Upper lobe of left lung (tissue), 6 donors: ENCODE measurements at regions not wholly inside any gene's neighbourhood (a gene's known extent, or its start where the extent isn't known, plus 50 kb on each side); places are given as distances from the start of the nearest gene placed in this dataset.
A peak's percentile ranks its signal among the peaks of the same experiment; 100 is the strongest.

Experiments used
- ATAC-seq, 2 donors: fragments of 200-7000 bp; cut with Tn5 transposase; one replicate each; pipeline ENCODE4 v1.9.1; 2022; ENCODE audit warnings: mild to moderate bottlenecking in 2 of 2, moderate library complexity in 2 of 2; ENCODE audit not compliant: low FRiP score in 2 of 2
- DNase-seq, 2 donors: peaks; one replicate each; pipeline ENCODE4 v3.0.0-alpha.2; 2019 to 2020
- H3K27ac ChIP-seq, 4 donors: fragments of 200-600 bp; sonication (generic); one replicate each; pipeline ENCODE4 v1.5.1; 2016 to 2019
- H3K27me3 ChIP-seq, 4 donors: fragments of 200-600 bp; sonication (generic); one replicate each; pipeline ENCODE4 v1.5.1; 2017 to 2019
- H3K36me3 ChIP-seq, 4 donors: fragments of 200-600 bp; sonication (generic); one replicate each; pipeline ENCODE4 v1.5.1; 2016 to 2019
- H3K4me1 ChIP-seq, 4 donors: fragments of 200-600 bp; sonication (generic); one replicate each; pipeline ENCODE4 v1.5.1; 2018 to 2019
- H3K4me3 ChIP-seq, 4 donors: fragments of 200-600 bp; sonication (generic); one replicate each; pipeline ENCODE4 v1.5.1; 2017 to 2019; ENCODE audit warnings: mild to moderate bottlenecking in 2 of 4, moderate library complexity in 1 of 4
- H3K9me3 ChIP-seq, 4 donors: fragments of 200-600 bp; sonication (generic); one replicate each; pipeline ENCODE4 v1.5.1; 2018 to 2019
- EP300 ChIP-seq, 4 donors: sonication (generic); formaldehyde crosslinking; IDR thresholded peaks; one replicate each; pipeline ENCODE4 v1.5.1; 2017; ENCODE audit warnings: antibody characterized with exemption in 4 of 4, control low read depth in 2 of 4
- POLR2A ChIP-seq, 4 donors: fragments of 450-650 bp; IDR thresholded peaks; one replicate each; pipeline ENCODE4 v1.5.1; 2016 to 2017; ENCODE audit warnings: antibody characterized with exemption in 4 of 4, mild to moderate bottlenecking in 2 of 4
- POLR2AphosphoS5 ChIP-seq, 2 donors: sonication (generic); formaldehyde crosslinking; IDR thresholded peaks; one replicate each; pipeline ENCODE4 v1.5.1; 2017; ENCODE audit warnings: antibody characterized with exemption in 2 of 2
- WGBS, 2 donors: methylation state at CpG; one replicate each; pipeline ENCODE4 v1.1.5; 2017 to 2018; 5-methylcytosine and 5-hydroxymethylcytosine counted together
- TF ChIP-seq, protein P1 (sequence below), 6 experiments: fragments of 450-650 bp in 4 of 6; fragments of 200-600 bp in 2 of 6; sonication (generic) in 2 of 6; IDR thresholded peaks; one replicate each; pipeline ENCODE4 v1.5.1; 2016 to 2019; ENCODE audit warnings: antibody characterized with exemption in 6 of 6
- donor health status: DM: no; HTN: no; CAD: no; lungs with moderate emphysema.
- donor health status: DM: no; HTN: yes; CAD: no; lungs with severe emphysema.

DNA sequence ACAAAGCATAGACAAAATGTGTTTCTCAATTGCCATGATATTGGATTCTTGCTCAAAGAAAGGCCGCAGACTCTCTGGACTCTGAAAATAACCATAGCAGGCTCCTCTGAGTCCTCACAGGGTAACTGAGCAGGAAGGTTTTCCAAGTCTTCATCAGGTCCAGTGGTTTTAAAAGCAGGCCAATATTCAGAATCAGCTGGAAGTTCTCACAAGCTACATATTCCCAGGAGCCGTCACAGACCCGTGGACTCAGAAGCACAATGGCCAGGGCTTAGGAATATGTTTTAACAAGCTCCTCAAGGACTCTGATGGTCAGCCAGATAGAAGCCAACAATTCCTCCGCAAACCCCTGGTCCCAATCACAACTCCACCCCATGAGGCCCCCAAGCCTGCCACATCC lies 256.1 kb upstream of the ADAMTS9 start:
- no peak overlapping the region for H3K4me3 ChIP-seq
- ATAC-seq: no peak
- 79 to 95% methylated on average over 4 of the region's 4 CpGs for whole genome bisulfite sequencing, 2 donors
- H3K27ac ChIP-seq: peak overlapping the region in 1 of 4 donors; percentile 26
- no peak for DNase-seq
- no peaks in the 10 kb centered on the region for H3K9me3 ChIP-seq
- no peak for TF ChIP-seq EP300 (IDR thresholded peaks at IDR 0.05)
- H3K27me3 ChIP-seq: no peaks in the 10 kb centered on the region
- peaks cover 8 to 13% (median 10%) of the 10 kb centered on the region in 4 donors for H3K4me1 ChIP-seq
- H3K36me3 ChIP-seq: no peaks in the 10 kb centered on the region

DNA sequence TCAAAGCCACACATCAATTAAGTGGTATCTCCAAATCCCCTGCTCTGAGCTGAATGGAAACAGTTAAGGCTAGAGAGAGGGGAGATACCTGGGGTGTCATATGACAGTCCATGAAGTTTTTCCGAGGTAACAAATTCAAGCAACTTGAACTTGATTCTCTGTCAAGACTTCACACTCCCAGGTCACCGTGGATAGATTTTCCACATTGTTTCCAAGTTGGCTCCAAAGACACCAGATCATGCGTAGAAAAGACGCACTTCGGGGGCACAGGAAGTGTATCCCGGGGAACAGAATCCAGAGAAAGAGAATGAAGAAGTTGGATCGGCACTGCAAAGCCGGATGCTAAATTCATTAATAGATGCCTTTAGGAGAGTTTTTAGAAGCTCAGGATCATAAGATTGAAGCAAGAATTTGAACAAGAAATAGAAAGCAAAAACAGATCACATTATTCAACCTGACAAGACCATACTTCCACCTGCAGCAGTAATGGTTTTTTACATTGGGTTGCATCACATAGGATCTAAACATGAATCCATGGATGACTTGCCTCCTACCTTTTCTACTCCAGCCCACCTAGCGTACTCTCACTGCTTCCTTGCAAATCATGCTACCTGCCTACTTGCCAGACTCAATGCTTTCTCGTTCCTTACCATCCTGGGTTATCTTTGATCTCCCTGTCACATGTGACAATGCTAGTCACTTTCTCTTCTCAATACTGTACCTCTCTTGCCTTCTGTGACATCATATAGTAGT lies 253.0 kb upstream of the ADAMTS9 start:
- no peak for DNase-seq
- TF ChIP-seq POLR2A (IDR thresholded peaks at IDR 0.05) (no peak), POLR2AphosphoS5 (IDR thresholded peaks at IDR 0.05) (no peak), EP300 (IDR thresholded peaks at IDR 0.05) (no peak)
- TF ChIP-seq, protein P1, sequence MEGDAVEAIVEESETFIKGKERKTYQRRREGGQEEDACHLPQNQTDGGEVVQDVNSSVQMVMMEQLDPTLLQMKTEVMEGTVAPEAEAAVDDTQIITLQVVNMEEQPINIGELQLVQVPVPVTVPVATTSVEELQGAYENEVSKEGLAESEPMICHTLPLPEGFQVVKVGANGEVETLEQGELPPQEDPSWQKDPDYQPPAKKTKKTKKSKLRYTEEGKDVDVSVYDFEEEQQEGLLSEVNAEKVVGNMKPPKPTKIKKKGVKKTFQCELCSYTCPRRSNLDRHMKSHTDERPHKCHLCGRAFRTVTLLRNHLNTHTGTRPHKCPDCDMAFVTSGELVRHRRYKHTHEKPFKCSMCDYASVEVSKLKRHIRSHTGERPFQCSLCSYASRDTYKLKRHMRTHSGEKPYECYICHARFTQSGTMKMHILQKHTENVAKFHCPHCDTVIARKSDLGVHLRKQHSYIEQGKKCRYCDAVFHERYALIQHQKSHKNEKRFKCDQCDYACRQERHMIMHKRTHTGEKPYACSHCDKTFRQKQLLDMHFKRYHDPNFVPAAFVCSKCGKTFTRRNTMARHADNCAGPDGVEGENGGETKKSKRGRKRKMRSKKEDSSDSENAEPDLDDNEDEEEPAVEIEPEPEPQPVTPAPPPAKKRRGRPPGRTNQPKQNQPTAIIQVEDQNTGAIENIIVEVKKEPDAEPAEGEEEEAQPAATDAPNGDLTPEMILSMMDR (IDR thresholded peaks at IDR 0.05): no peak
- no peak for ATAC-seq
- 89 to 92% methylated on average over 10 of the region's 10 CpGs for WGBS, 2 donors
- Histone ChIP-seq H3K27ac (no peak overlapping the region), H3K27me3 (no peaks in the 10 kb centered on the region), H3K36me3 (no peaks in the 10 kb centered on the region), H3K9me3 (no peaks in the 10 kb centered on the region), H3K4me1 (peaks cover 8 to 13% (median 10%) of the 10 kb centered on the region in 4 donors), H3K4me3 (no peak overlapping the region)

DNA sequence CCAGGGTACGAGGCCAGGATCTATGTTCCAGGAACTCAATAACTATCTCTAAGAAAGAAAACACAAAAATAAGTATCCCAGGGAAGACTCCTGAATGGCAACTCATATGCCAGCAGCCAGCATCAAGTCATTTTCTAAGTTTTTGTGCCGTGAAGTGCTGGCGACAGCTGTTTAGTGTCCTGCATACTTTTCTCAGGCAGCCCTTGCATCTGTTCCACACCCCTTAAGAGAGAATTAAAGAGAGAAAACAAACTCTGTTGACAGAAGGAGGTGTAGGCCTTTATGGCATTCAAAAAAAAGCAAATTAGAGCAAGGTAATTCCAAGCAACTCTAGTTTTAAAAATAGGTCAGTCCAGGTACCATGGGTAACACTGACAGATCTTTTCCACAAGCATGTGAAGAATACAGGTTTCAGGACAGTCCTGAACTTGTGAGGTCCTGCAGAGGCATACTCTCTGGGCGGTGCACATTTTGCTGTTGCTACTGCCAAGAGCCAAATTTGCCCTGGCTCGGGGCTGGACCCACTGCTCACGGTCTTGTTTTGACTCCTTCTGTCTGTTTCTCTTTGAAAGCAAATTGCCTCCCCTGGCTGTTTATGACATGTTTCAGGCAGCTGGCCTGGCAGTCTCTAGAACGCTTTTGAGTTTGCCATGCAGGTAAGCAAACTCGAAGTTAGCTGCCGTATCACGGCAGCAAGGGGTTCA lies 252.1 kb upstream of the ADAMTS9 start:
- 71 to 83% methylated on average over 9 to 10 of the region's 10 CpGs for WGBS, 2 donors
- Histone ChIP-seq H3K4me3 (no peak overlapping the region), H3K4me1 (peaks cover 3 to 5% (median 4%) of the 10 kb centered on the region in 4 donors), H3K9me3 (no peaks in the 10 kb centered on the region), H3K27me3 (no peaks in the 10 kb centered on the region), H3K36me3 (no peaks in the 10 kb centered on the region), H3K27ac (no peak overlapping the region)
- DNase-seq (no peak), ATAC-seq (no peak)
- no peak for TF ChIP-seq EP300 (IDR thresholded peaks at IDR 0.05)
- TF ChIP-seq POLR2A (IDR thresholded peaks at IDR 0.05): no peak
- TF ChIP-seq, protein P1 (IDR thresholded peaks at IDR 0.05): no peak
- no peak for TF ChIP-seq POLR2AphosphoS5 (IDR thresholded peaks at IDR 0.05)

DNA sequence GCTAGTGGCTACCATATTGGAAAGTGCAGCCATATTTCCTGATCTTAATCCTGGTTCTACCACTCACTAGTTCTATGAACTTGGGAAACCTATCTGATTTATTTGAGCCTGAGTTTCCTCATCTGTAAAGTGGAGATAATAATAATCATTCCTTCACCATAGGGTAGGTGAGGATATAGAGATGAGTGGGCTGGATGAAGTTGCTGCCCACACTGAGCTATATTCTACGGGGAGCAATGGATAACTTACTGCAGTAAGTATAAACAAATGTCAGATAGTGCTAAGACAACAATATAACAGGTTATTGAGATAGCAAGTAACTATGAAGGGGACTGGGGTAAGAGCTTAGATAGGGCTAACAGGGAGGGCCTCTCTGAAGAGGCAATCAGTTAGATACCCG lies 251.5 kb upstream of the ADAMTS9 start:
- TF ChIP-seq POLR2A (IDR thresholded peaks at IDR 0.05) (no peak), POLR2AphosphoS5 (IDR thresholded peaks at IDR 0.05) (no peak), EP300 (IDR thresholded peaks at IDR 0.05) (no peak)
- TF ChIP-seq, protein P1 (IDR thresholded peaks at IDR 0.05): no peak
- no peak for ATAC-seq
- no peak for DNase-seq
- WGBS, 2 donors: 16 to 46% methylated on average over 2 of the region's 2 CpGs
- H3K27me3 ChIP-seq: no peaks in the 10 kb centered on the region
- H3K9me3 ChIP-seq: no peaks in the 10 kb centered on the region
- H3K36me3 ChIP-seq: no peaks in the 10 kb centered on the region
- no peak overlapping the region for H3K4me3 ChIP-seq
- H3K27ac ChIP-seq: no peak overlapping the region
- H3K4me1 ChIP-seq: no peaks in the 10 kb centered on the region

DNA sequence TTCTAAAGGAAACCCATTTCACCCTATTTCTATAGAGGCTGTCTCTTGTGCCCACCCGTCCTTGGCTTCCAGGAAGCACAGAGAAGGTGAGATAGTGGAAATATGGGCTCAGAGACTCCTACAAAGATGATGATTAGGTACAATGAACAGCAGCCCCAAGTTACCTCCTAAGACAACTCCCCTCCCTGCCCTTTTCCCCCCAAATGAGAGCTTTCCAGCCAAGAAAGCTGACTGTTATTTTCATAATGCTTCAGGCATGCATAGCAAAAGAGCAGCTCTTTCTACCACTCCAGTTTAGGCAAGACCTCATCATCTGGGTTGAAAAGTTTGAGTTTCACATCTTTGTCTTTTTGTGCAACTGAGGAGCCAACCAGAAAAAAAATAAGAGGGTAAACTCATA lies 248.8 kb upstream of the ADAMTS9 start:
- WGBS, 2 donors: 88 to 95% methylated on average over 1 of the region's 1 CpG
- Histone ChIP-seq H3K9me3 (peaks cover 0 to 15% (median 7%) of the 10 kb centered on the region in 4 donors), H3K27me3 (no peaks in the 10 kb centered on the region), H3K27ac (no peak overlapping the region), H3K36me3 (no peaks in the 10 kb centered on the region), H3K4me3 (no peak overlapping the region), H3K4me1 (no peaks in the 10 kb centered on the region)
- TF ChIP-seq, protein P1 (IDR thresholded peaks at IDR 0.05): no peak
- no peak for TF ChIP-seq POLR2AphosphoS5 (IDR thresholded peaks at IDR 0.05)
- no peak for TF ChIP-seq EP300 (IDR thresholded peaks at IDR 0.05)
- TF ChIP-seq POLR2A (IDR thresholded peaks at IDR 0.05): no peak
- DNase-seq: no peak
- ATAC-seq: no peak
